Stimulated activated naive CD4-positive, alpha-beta T cell treated with Interleukin-2 at 50 U/mL for 16 hours (primary cell): ENCODE measurements at regions not wholly inside any gene's neighbourhood (a gene's known extent, or its start where the extent isn't known, plus 50 kb on each side); places are given as distances from the start of the nearest gene placed in this dataset.
"Not testable (repeated sequence)": the region's sequence is repeated elsewhere in the genome, so short reads cannot be mapped to it uniquely, and the experiment has no call there.

ENCODE experiments used
- DNase-seq: peaks from one replicate; lab custom pipeline; 2025; lab: John Stamatoyannopoulos, UW

DNA sequence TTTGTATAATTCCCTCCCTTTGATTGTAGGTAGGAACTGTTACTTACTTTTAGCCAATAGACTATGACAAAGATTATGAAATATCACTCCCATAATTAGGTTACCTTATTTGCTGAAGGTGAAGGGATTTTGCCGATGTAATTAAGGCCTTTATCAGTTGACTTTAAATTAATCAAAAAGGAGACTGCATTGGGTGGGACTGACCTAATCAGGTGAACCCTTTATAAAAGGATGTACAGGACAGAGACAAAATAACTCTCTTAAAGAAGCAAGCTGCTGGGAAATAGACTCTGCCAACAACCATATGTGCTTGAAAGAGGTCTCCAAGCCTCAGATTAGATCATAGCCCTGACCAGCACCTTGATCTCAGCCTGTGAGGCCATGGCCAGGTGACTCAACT is 167.6 kb downstream of the SOX3 start:
- no peak for DNase-seq

DNA sequence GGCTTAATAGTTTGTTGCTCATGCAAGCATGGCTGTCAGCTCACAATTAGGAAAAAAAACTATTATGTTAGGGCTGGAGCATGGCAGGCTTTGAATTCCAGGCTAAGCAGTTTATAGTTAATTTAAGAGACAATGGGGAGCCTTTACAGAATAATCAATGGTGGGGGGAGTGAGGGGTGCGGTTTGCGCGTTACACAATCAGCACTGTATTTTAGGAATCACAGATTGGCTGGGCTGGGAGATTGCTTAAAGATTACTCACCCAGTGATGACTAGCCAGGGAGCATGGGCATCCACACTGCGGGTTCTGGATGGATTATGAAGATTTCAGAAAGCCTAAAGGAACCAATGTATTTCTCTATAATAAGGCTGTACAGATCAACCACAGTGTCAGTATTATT is 186.6 kb downstream of the SOX3 start:
- DNase-seq: no peak

GRCh38 chrX:140317462-140317861 is 187.4 kb downstream of the SOX3 start:
- no peak for DNase-seq

- DNase-seq: no peak
Measured at GRCh38 chrX:140298960-140299825, 205.7 kb downstream of the SOX3 start.

DNA sequence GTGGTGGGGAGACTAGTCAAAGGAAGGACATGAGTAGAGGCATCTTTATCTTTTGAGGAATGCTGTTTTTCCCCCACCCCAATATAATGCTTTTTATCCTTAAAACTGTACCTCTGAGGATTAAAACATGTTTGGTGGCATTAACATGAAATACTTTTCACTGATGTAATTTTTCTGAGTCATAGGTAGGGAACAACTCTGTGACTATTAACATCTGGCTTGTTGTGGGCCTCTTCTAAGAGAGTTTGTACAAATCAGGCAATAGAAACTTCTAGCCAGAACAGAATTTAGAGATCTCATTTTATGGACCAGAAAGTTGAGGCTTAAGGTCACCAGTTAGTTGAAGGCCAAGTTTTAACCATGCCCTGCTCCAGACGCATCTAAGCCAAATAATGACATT is 207.6 kb downstream of the SOX3 start:
- no peak for DNase-seq

- no peak for DNase-seq
Measured at GRCh38 chrX:140292961-140293360, 211.9 kb downstream of the SOX3 start.

- DNase-seq: no peak
Measured at GRCh38 chrX:140292188-140292587, 212.7 kb downstream of the SOX3 start.

DNA sequence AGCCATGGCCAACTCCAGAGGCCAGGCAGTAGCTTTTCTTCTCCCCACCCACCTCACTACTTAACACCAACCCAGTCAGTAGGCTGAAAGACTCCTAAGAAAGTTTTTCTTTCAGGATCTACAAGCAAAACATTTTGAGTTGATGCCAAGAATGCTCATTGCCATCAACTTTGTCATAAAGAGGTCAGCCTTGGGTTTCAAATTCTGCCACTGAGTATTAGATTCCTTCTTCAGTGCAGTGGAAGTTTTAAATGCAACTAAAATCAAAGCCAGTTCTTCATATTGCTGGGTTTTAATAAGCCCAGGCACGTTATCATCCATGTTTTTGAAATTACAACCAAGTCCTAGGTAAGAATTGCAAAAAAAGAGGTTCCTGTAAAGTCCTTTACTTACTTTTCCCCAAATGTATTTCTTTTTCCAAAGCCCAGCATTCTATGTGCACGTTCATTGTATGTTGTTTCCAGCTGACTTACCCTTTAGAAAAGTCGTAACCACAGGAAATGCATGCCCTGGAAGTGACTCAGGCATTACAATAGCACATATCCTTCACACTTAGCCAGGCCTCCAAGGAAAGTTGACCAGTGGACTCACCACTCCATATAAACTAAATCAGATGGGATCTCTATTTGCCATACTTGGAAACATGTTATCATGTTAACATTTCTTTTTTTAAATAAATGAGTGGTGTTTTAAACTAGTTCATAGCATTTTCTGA is 229.9 kb downstream of the SOX3 start:
- DNase-seq: no peak

- no peak for DNase-seq
Measured at GRCh38 chrX:140273921-140274320, 230.9 kb downstream of the SOX3 start.

- DNase-seq: no peak
Measured at GRCh38 chrX:140250391-140250790, 254.5 kb downstream of the SOX3 start.

GRCh38 chrX:140249088-140249487 is 255.8 kb downstream of the SOX3 start:
- DNase-seq: no peak

- no peak for DNase-seq
Measured at GRCh38 chrX:140229191-140229590, 263.9 kb upstream of the CXorf66 start.

GRCh38 chrX:140226037-140226436 is 260.7 kb upstream of the CXorf66 start:
- not testable (repeated sequence) for DNase-seq

GRCh38 chrX:140215894-140216293 is 250.6 kb upstream of the CXorf66 start:
- DNase-seq: not testable (repeated sequence)

DNA sequence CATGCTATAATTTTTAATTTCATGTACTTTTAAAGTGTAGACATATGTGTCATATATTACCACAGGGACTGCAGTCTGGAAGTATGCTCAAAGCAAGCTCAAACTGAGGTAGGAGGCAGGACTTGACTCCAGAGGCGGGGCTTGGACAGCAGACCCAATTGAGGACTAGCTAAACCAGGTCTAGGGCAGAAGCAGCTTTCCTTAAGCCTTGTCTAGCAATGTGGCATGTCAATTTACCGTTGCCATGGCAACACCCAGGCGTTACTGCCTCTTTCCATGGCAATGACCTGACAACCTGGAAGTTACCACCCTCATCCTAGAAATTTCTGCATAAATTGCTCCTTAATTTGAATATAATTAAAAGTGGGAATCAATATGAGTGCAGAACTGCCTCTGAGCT is 249.2 kb upstream of the CXorf66 start:
- DNase-seq: not testable (repeated sequence)

DNA sequence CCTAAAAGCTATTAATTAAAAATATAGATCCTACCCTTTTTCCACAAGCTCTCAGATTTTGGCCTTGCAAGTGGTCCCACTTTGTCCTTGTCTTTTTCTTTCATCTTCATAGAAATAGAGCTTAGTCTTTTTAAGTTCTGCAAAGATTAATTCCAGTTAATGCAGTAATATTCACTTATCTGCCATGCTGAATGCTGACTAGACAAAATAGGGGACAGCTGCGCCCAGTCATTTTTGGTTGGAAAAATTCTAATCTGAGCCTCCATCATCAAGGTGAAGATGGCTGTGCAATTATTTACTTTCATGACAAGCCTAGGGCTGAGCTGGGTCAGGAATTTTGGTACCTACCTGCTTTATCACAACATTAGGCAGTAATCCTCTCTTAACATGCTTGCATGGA is 241.3 kb upstream of the CXorf66 start:
- no peak for DNase-seq

DNA sequence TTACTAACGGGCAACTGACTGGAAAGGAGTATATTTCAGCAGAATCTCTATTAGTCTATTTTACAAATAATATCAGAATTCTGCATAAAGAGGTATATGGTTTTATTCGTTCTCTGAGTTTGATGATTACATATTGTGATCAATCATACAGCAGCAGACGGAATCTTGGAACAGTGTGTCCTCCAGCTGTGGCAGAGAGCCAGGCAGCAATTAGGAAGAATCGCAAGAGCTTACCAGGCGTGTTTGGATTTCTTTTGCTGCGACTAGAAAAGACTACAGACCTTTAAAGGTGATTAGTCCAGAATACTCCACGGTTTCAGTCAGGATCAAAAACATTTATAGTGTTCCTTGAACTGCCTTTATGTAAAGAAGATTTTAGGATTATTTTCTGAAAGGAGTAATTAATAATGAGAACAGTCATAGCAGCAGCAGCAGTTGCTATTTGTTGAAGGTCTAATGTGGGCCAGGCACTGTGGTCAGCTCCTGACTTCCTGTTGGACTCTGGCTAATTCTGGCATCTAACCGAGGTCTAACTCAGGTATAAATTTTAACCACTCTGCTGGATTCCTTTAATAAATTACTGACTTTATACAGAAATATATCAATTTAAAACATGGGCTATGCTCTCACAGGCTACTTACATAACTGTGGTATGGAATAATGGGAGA is 225.3 kb upstream of the CXorf66 start:
- DNase-seq: no peak

GRCh38 chrX:140180585-140180984 is 215.3 kb upstream of the CXorf66 start:
- no peak for DNase-seq

DNA sequence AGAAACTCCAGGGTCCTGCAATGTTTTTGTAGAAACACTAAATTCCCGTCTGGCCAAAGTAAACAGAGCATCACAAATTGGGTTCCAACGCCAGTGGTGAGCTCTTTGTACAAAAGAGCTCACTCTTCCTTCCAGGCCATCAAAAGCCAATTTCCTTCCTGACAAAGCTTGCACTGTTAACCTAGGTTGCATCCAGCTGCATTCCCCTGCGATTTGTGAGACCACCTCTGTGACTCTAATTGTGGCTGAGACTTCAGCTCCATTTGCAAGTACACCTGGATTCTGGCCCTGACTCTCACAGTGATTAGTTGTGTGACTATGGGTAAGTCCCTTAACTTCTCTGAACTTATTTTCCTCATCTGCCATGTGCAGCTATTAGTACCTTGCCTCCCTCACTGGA is 212.5 kb upstream of the CXorf66 start:
- no peak for DNase-seq

DNA sequence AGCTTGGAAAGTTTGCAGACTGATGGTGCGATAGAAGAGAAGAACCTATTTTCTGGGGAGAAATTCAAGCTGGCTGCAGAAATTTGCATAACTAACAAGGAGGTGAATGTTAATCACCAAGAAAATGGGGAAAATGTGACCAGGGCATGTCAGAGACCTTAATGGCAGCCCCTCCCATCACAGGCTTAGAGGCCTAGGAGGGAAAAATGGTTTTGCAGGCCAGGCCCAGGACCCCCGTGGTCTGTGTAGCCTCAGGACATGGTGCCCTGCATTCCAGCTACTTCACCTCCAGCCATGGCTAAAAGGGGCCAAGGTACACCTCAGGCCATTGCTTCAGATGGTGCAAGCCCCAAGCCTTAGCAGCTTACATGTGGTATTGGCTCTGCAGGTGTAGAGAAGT is 207.1 kb upstream of the CXorf66 start:
- DNase-seq: no peak

- DNase-seq: no peak
Measured at GRCh38 chrX:140167551-140167950, 202.2 kb upstream of the CXorf66 start.

DNA sequence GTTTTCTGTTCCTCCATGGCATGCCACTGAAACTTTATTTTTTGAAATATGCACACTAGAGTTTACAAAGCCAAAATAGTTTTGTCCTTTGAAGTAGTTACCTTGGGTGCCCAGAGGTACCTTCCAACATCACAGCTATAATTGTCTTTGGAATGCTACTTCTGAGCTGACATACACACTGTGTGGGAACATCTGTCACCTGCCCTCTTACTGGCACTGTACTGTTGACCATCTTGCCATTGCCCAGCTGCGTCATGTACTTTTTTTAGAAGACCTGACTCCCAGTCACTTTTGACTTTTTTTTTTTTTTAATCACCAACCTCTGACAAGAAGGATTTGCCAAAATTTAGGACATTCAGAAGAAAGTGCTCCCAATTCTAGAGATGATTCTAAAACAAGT is 200.5 kb upstream of the CXorf66 start:
- no peak for DNase-seq

DNA sequence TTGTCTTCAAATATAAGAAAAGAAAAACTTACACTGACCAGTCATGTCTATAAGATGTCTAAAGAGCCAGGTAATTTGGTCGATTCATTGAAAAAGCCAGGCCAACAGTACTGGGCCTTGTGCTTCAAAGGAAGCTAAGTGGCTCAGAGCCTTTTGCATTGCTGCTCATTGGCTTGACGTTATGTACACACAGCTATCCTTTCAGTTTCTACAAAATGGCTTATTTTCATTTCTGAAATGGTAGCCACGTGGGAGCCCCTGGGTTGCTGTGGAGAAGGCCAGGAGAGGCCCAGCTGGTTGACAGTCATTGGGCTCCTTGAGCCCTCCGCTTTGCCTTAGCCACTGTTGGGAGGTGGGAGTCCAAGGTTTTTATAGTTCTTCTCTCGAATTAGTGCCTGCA is 199.1 kb upstream of the CXorf66 start:
- DNase-seq: no peak
